PC-3 (cell line): ENCODE measurements at regions not wholly inside any gene's neighbourhood (a gene's known extent, or its start where the extent isn't known, plus 50 kb on each side); places are given as distances from the start of the nearest gene placed in this dataset.

Source experiments
- ATAC-seq: fragments of 200-7000 bp; cut with Tn5 transposase; 2 replicates; pipeline ENCODE4 v1.9.1; 2020; ENCODE audit warnings: mild to moderate bottlenecking, moderate library complexity
- BruUV-seq: library from RNA; stranded (reverse); fragments of 400-500 nt; replicated peaks from 2 replicates; lab custom pipeline; 2021; lab: Mats Ljungman, UMichigan
- CTCF ChIA-PET: fragments of 300-600 bp; sonication (Branson Sonifier 250); formaldehyde crosslinking; loops from one replicate; lab custom pipeline; 2022; ENCODE audit warnings: antibody characterized with exemption; lab: Charles Lee
- POLR2A ChIA-PET: fragments of 300-600 bp; sonication (Branson Sonifier 250); formaldehyde crosslinking; loops from one replicate; lab custom pipeline; 2022; ENCODE audit warnings: antibody characterized with exemption; ENCODE audit not compliant: unreplicated experiment; lab: Charles Lee
- DNase-seq: peaks from one replicate; pipeline ENCODE4 v3.0.0-alpha.2; 2015
- H2AFZ ChIP-seq: fragments of 300-600 bp; sonication (generic); 2 replicates; pipeline ENCODE4 v1.6.0; 2016; ENCODE audit warnings: antibody characterized with exemption, low read length
- H3F3A ChIP-seq: fragments of 300-600 bp; sonication (generic); one replicate; pipeline ENCODE4 v1.6.0; 2017; ENCODE audit warnings: antibody characterized with exemption, low read length, control low read depth, mild to moderate bottlenecking; ENCODE audit not compliant: unreplicated experiment
- H3K27ac ChIP-seq: fragments of 300-600 bp; sonication (generic); 2 replicates; pipeline ENCODE4 v1.5.1; 2016; ENCODE audit warnings: mild to moderate bottlenecking, low read length
- H3K27me3 ChIP-seq: fragments of 300-600 bp; sonication (generic); 2 replicates; pipeline ENCODE4 v1.6.1; 2016; ENCODE audit warnings: low read length, mixed read lengths
- H3K36me3 ChIP-seq: fragments of 300-600 bp; sonication (generic); 2 replicates; pipeline ENCODE4 v1.6.1; 2016; ENCODE audit warnings: low read depth, mixed run types, low read length, mixed read lengths
- H3K4me1 ChIP-seq: fragments of 300-600 bp; sonication (generic); 2 replicates; pipeline ENCODE4 v1.5.1; 2016; ENCODE audit warnings: low read length; ENCODE audit not compliant: insufficient read depth
- H3K4me2 ChIP-seq: fragments of 300-600 bp; sonication (generic); 2 replicates; pipeline ENCODE4 v1.6.0; 2016; ENCODE audit warnings: low read length
- H3K4me3 ChIP-seq: fragments of 300-600 bp; sonication (generic); 2 replicates; pipeline ENCODE4 v1.5.1; 2016; ENCODE audit warnings: mild to moderate bottlenecking, low read length, mixed read lengths
- H3K79me2 ChIP-seq: fragments of 300-600 bp; sonication (generic); 2 replicates; pipeline ENCODE4 v1.6.1; 2017; ENCODE audit warnings: low read length, mixed read lengths
- H3K9ac ChIP-seq: fragments of 300-600 bp; sonication (generic); 2 replicates; pipeline ENCODE4 v1.6.0; 2016; ENCODE audit warnings: mild to moderate bottlenecking, low read length
- H3K9me2 ChIP-seq: fragments of 300-600 bp; sonication (generic); replicated peaks from 2 replicates; pipeline ENCODE4 v1.6.1; 2016; ENCODE audit warnings: mixed run types, low read length, mixed read lengths
- H3K9me3 ChIP-seq: fragments of 300-600 bp; sonication (generic); 2 replicates; pipeline ENCODE4 v1.6.1; 2016; ENCODE audit warnings: low read length, mixed read lengths
- H4K20me1 ChIP-seq: fragments of 300-600 bp; sonication (generic); 2 replicates; pipeline ENCODE4 v1.6.1; 2016; ENCODE audit warnings: low read length, mixed read lengths
- CTCF ChIP-seq: fragments of 300-600 bp; sonication (generic); conservative IDR thresholded peaks from 2 replicates; pipeline ENCODE4 v1.5.1; 2017; ENCODE audit warnings: antibody characterized with exemption, low read depth, mild to moderate bottlenecking, low read length
- EZH2 ChIP-seq: fragments of 300-600 bp; sonication (generic); IDR thresholded peaks from one replicate; pipeline ENCODE4 v1.6.1; 2017; ENCODE audit warnings: antibody characterized with exemption, mild to moderate bottlenecking, low read length; ENCODE audit not compliant: unreplicated experiment
- EZH2phosphoT487 ChIP-seq: fragments of 300-600 bp; sonication (generic); IDR thresholded peaks from 2 replicates; pipeline ENCODE4 v1.6.1; 2018; ENCODE audit warnings: mild to moderate bottlenecking, antibody characterized with exemption, low read length, borderline replicate concordance
- intact Hi-C: fragments of 100-400 bp; cut with micrococcal nuclease; formaldehyde crosslinking; loops from 2 replicates; pipeline ENCODE4 v1.9.0; 2023

GRCh38 chr9:89937051-89937450 is 332.2 kb downstream of the GADD45G start:
- no peak overlapping the region for H3K4me2 ChIP-seq
- peaks cover 11% of the 10 kb centered on the region; the same call in 1 of the 2 replicates for H3K27me3 ChIP-seq
- intact Hi-C loops, result no loop called here
- no peak overlapping the region for H2AFZ ChIP-seq
- ATAC-seq (no peak), DNase-seq (no peak)
- CTCF ChIA-PET, result no interaction called here
- BruUV-seq, result no TSS peak
- no peaks in the 10 kb centered on the region for H3K4me1 ChIP-seq
- no peaks in the 10 kb centered on the region for H3F3A ChIP-seq
- TF ChIP-seq CTCF, result no peak
- no peak for TF ChIP-seq EZH2
- TF ChIP-seq EZH2phosphoT487, result no peak
- no peaks in the 10 kb centered on the region for H3K9me3 ChIP-seq
- H3K9ac ChIP-seq, result no peak overlapping the region
- H3K27ac ChIP-seq, result no peak overlapping the region
- H3K36me3 ChIP-seq, result no peaks in the 10 kb centered on the region
- H3K9me2 ChIP-seq, result no peaks in the 10 kb centered on the region
- H4K20me1 ChIP-seq, result no peaks in the 10 kb centered on the region
- POLR2A ChIA-PET, result no interaction called here
- no peak overlapping the region for H3K4me3 ChIP-seq
- H3K79me2 ChIP-seq, result no peaks in the 10 kb centered on the region

GRCh38 chr9:89939181-89939580 is 334.4 kb downstream of the GADD45G start:
- no peak for TF ChIP-seq EZH2
- TF ChIP-seq CTCF, result no peak
- no peak for TF ChIP-seq EZH2phosphoT487

GRCh38 chr9:89939626-89940292 is 334.9 kb downstream of the GADD45G start:
- H3K9me3 ChIP-seq, result no peaks in the 10 kb centered on the region

More at GRCh38 chr9:89939181-89939580, 334.4 kb downstream of the GADD45G start:
- Histone ChIP-seq H3K27me3 (peaks cover 11% of the 10 kb centered on the region; the same call in 1 of the 2 replicates), H3K27ac (no peak overlapping the region), H3K4me3 (no peak overlapping the region), H3K4me1 (no peaks in the 10 kb centered on the region), H4K20me1 (no peaks in the 10 kb centered on the region), H3K36me3 (no peaks in the 10 kb centered on the region), H3K79me2 (no peaks in the 10 kb centered on the region), H2AFZ (no peak overlapping the region), H3K9me2 (no peaks in the 10 kb centered on the region), H3K9me3 (no peaks in the 10 kb centered on the region), H3K9ac (no peak overlapping the region), H3K4me2 (no peak overlapping the region), H3F3A (no peaks in the 10 kb centered on the region)
- ATAC-seq, result no peak
- no TSS peak for BruUV-seq
- ChIA-PET POLR2A (no interaction called here), CTCF (no interaction called here)
- intact Hi-C loops, result no loop called here
- DNase-seq, result no peak

More at GRCh38 chr9:89939626-89940292, 334.9 kb downstream of the GADD45G start:
- Histone ChIP-seq H4K20me1 (no peaks in the 10 kb centered on the region), H3K9me2 (no peaks in the 10 kb centered on the region), H3K36me3 (no peaks in the 10 kb centered on the region), H3K4me3 (no peak overlapping the region), H3K4me2 (no peak overlapping the region), H3K79me2 (no peaks in the 10 kb centered on the region), H3K4me1 (no peaks in the 10 kb centered on the region), H3F3A (no peaks in the 10 kb centered on the region), H3K27ac (no peak overlapping the region), H3K27me3 (peaks cover 11% of the 10 kb centered on the region; the same call in 1 of the 2 replicates), H2AFZ (no peak overlapping the region), H3K9ac (no peak overlapping the region)
- ATAC-seq, result no peak
- no peak for TF ChIP-seq CTCF
- no peak for TF ChIP-seq EZH2
- TF ChIP-seq EZH2phosphoT487, result no peak
- BruUV-seq, result no TSS peak
- CTCF ChIA-PET, result no interaction called here
- POLR2A ChIA-PET, result no interaction called here
- DNase-seq, result no peak
- intact Hi-C loops, result no loop called here
